LNCAP (cell line): ENCODE measurements at regions not wholly inside any gene's neighbourhood (a gene's known extent, or its start where the extent isn't known, plus 50 kb on each side); places are given as distances from the start of the nearest gene placed in this dataset.

Experiments
- TF ChIP-seq, protein P1 (sequence below): fragments of 450-650 bp; IDR thresholded peaks from 2 replicates; pipeline ENCODE4 v1.5.1; 2017; ENCODE audit warnings: mild to moderate bottlenecking

DNA sequence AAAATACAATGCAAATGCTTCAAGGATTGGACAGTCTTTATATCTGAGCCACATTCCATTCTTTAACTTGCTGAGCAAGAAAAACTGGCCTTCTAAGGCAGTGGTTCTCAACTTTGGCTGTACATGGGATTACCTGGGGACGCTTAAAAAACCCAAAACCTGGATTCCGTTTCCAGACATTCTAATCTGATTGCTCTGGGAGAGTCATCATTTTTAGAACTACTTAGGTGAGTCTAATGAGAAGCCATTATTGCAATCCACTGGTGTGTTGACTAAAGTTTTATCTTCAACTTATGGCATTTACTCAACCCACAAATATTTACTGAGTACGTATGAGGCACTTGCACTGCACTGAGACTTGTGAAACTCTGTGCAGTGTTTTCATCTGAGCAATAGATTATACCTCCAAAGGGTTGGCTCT is 195.7 kb upstream of the ATP11B start:
- TF ChIP-seq, protein P1, sequence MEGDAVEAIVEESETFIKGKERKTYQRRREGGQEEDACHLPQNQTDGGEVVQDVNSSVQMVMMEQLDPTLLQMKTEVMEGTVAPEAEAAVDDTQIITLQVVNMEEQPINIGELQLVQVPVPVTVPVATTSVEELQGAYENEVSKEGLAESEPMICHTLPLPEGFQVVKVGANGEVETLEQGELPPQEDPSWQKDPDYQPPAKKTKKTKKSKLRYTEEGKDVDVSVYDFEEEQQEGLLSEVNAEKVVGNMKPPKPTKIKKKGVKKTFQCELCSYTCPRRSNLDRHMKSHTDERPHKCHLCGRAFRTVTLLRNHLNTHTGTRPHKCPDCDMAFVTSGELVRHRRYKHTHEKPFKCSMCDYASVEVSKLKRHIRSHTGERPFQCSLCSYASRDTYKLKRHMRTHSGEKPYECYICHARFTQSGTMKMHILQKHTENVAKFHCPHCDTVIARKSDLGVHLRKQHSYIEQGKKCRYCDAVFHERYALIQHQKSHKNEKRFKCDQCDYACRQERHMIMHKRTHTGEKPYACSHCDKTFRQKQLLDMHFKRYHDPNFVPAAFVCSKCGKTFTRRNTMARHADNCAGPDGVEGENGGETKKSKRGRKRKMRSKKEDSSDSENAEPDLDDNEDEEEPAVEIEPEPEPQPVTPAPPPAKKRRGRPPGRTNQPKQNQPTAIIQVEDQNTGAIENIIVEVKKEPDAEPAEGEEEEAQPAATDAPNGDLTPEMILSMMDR, result no peak

DNA sequence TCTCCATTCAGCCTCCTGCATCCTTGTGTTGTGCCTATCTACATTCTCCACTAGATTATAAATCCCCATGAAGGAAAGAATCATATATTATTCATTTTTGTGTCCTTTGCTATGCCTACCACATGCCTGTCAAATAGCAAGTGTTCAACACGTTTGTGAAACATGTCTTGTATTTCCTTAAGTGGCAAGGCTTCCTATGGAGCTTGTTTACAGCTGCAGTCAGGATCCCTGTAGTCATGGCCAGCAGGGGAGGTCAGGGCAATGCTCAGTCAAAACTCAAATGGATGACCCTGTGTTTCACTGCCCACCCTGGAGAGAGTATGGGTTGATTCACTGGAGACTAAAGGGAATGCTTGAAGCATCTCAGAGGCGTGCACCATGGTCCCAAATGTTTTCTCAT is 191.7 kb upstream of the ATP11B start:
- TF ChIP-seq, protein P1, result no peak

DNA sequence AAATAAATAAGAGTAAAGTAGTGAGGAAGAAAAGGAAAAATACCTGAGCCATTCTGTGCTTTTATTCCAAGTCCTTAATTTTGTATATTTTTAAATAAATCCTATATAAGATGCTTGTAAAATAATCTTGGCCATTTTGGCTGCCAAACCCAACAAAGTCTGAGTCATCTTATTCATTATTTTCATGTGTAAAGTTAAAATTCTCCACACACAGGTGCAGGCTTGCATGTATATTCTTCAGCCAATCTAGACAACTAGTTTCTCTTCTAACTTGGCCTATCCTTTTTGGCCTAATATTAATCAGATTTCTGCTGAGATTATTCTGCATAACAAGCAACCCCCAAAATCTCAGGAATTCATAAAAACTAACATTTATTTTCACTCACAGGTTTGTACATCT is 189.8 kb upstream of the ATP11B start:
- TF ChIP-seq, protein P1, result no peak

DNA sequence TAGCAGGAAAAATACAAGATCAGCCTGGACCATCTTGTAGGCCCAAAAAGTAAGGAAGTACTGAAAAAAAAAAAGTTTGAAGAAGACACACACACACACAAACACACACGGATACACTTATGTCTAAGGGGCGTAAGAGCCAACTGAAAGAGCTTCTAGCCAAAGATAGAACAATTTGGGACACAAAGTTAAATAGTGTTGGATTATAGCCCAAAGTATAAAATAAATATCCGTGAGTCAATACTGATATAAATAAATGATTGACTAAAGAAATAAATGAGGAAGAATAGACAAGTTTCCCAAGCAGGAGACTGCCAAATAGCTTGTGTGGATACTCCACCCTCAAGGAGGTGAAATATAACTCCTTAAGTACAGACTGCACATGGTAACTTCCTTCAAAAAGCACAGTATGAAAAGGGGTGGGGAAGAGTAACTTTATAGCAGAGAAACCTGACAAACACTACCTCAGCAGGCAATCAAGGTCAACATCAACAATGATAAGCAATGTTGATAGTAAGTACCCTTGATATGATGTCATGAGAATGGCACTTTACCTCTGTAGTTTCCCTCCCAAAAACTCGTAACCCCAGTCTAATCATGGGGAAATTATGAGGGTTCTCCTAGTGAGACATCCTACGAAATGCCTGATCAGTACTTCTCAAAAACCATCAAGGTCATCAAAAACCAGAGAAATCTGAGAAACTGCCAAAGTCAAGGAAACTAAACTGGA is 187.3 kb upstream of the ATP11B start:
- TF ChIP-seq, protein P1, result no peak

DNA sequence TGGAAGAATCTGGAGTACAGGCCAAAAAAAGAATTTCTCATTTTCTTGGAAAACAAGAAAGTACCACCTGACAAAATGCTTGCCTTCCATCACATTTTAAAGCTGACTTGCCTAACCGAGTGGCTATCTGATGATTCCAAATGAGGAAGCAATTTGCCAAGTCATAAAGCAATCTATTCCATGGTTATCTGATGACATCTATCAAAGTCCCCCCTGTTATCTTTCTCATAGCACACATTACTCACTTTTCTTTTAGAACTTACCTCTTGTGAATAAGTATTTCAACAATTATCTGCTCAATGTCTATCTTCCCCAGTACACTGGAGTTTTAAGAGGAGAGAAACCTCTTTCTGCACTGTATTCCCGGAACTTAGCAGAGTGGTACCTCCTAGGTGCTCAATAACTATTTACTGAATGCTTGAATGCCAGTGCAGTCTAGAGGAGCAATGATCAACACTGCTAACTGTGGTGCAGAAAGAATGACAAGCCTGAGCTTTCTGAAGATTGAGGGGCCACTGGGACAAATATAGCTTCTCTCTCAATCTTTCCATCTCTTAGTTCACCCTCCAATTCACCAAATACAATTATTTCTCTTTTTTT is 186.3 kb upstream of the ATP11B start:
- TF ChIP-seq, protein P1, result no peak

DNA sequence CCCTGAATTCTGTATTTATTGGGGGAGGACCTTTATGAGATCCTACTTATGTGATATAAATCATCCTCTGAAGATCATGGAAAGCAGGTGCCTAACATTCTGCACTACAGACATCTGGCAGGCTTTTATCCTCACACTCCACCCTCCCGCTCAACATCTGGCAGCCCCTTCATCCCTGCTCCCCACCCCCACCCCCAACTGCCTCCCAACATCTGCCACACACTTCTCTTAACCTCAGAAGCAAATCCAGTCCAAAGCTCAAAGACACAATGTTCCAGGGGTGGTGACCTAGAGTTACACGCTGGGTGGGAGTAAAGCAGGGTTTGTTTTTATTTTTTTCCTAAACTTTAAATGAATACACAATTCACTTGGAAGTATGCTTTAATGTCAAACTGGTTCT is 184.5 kb upstream of the ATP11B start:
- TF ChIP-seq, protein P1, result no peak

DNA sequence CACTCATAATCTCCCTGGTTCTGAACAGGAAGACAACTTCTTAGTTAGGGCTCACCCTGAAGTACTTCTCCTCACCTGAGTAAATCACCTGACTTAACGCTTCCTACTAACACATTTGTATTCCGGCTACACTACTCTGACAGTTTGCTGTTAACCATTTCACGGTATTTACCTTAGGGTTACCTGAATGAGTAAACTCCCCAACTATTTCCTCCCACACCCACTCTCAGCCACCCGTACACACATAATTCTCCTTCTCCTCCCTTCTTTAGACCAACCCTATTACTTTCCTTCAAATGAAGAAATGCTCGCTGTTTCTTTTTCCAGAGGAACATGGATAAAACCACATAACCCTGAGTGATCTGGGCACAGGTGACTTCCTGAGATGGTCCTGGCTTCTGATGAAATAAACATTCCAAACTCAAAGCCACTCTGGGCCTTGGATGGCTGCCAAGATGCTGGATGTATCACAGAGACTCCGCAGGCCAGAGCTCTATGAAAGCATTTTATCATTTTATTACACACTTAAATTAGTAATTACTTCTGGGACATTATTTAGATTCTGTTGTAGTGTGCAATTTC is 183.6 kb upstream of the ATP11B start:
- TF ChIP-seq, protein P1, result no peak
